ENCODE measurements at regions not wholly inside any gene's neighbourhood (a gene's known extent, or its start where the extent isn't known, plus 50 kb on each side); places are given as distances from the start of the nearest gene placed in this dataset.

DNA sequence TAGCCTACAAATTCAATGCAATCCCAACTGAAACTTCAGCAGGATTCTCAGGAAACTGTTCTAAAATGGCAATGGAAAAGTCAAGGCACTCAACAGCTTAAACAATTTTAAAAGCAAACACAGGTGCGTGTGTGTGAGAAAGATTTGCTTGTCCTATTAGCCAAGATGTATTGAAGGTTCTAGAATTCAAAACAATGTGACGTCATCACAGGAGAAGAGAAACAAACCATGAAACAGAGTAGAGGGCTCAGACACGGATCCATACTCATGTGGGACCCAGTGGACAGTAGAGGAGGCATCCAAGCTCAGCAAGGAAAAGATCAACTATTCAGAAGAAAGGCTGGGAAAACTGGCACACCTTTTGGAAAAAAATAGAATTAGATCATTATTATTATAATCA, 152.8 kb upstream of the DHRS4 start:
- TF ChIP-seq YY1 (IDR thresholded peaks at IDR 0.05; ENCODE audit: insufficient read depth, insufficient read length): no peak
- no peak for TF ChIP-seq ZNF274 (IDR thresholded peaks at IDR 0.05; ENCODE audit: low read depth, low read length)

Data from NT2/D1 (cell line).